Astrocyte (in vitro differentiated cells and primary cell): ENCODE measurements at regions not wholly inside any gene's neighbourhood (a gene's known extent, or its start where the extent isn't known, plus 50 kb on each side); places are given as distances from the start of the nearest gene placed in this dataset.
"Not testable (repeated sequence)": the region's sequence is repeated elsewhere in the genome, so short reads cannot be mapped to it uniquely, and the experiment has no call there.

Experiments
- EZH2 ChIP-seq: IDR thresholded peaks from 2 replicates; pipeline ENCODE4 v1.6.1; 2012; ENCODE audit warnings: mild to moderate bottlenecking, low read length, inconsistent platforms; ENCODE audit not compliant: insufficient read depth
- TF ChIP-seq, protein P1 (sequence below): IDR thresholded peaks from 2 replicates; pipeline ENCODE4 v1.5.1; 2011; ENCODE audit warnings: low read depth, mild to moderate bottlenecking, inconsistent platforms, low read length, moderate library complexity; ENCODE audit not compliant: insufficient read depth

DNA sequence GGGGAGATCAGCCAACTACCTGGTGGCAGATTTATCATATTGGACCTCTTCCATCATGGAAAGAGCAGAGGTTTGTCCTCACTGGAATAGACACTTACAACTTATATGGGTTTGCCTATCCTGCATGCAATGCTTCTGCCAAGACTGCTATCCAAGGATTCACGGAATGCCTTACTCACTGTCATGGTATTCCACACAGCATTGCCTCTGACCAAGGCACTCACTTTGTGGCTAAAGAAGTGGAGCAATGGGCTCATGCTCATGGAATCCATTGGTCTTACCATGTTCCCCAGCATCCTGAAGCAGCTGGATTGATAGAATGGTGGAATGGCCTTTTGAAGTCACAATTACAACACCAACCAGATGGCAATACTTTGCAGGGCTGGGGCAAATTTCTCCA is 163.1 kb upstream of the COL11A1 start:
- TF ChIP-seq, protein P1, sequence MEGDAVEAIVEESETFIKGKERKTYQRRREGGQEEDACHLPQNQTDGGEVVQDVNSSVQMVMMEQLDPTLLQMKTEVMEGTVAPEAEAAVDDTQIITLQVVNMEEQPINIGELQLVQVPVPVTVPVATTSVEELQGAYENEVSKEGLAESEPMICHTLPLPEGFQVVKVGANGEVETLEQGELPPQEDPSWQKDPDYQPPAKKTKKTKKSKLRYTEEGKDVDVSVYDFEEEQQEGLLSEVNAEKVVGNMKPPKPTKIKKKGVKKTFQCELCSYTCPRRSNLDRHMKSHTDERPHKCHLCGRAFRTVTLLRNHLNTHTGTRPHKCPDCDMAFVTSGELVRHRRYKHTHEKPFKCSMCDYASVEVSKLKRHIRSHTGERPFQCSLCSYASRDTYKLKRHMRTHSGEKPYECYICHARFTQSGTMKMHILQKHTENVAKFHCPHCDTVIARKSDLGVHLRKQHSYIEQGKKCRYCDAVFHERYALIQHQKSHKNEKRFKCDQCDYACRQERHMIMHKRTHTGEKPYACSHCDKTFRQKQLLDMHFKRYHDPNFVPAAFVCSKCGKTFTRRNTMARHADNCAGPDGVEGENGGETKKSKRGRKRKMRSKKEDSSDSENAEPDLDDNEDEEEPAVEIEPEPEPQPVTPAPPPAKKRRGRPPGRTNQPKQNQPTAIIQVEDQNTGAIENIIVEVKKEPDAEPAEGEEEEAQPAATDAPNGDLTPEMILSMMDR, result not testable (repeated sequence)
- TF ChIP-seq EZH2, result not testable (repeated sequence)
